ENCODE measurements at regions not wholly inside any gene's neighbourhood (a gene's known extent, or its start where the extent isn't known, plus 50 kb on each side); places are given as distances from the start of the nearest gene placed in this dataset.
"Not testable (repeated sequence)": the region's sequence is repeated elsewhere in the genome, so short reads cannot be mapped to it uniquely, and the experiment has no call there.

GRCh38 chr5:51802551-51803184, 419.4 kb downstream of the ISL1 start:
- WGBS (ENCODE audit: insufficient coverage, low lambda C conversion rate) = 89% methylated on average over 3 of the region's 3 CpGs
- H3K36me3 ChIP-seq (ENCODE audit: control insufficient read depth, insufficient read depth, low read length) = no peaks in the 10 kb centered on the region
- no peak for DNase-seq
- no peak overlapping the region for H3K27ac ChIP-seq (ENCODE audit: low read length)
- H3K9me3 ChIP-seq (ENCODE audit: control insufficient read depth, low read depth, low read length) = no peaks in the 10 kb centered on the region
- H3K27me3 ChIP-seq (ENCODE audit: control insufficient read depth, insufficient read depth, low read length) = no peaks in the 10 kb centered on the region
- no peak overlapping the region for H3K4me3 ChIP-seq (ENCODE audit: low read length)
- H3K4me1 ChIP-seq (ENCODE audit: control insufficient read depth, insufficient read depth, low read length) = no peaks in the 10 kb centered on the region

- 88% methylated on average over 1 of the region's 2 CpGs for WGBS (ENCODE audit: insufficient coverage, low lambda C conversion rate)
- no peak for DNase-seq
- Histone ChIP-seq H3K4me3 (ENCODE audit: low read length) (no peak overlapping the region), H3K27ac (ENCODE audit: low read length) (no peak overlapping the region), H3K27me3 (ENCODE audit: control insufficient read depth, insufficient read depth, low read length) (no peaks in the 10 kb centered on the region), H3K9me3 (ENCODE audit: control insufficient read depth, low read depth, low read length) (no peaks in the 10 kb centered on the region), H3K4me1 (ENCODE audit: control insufficient read depth, insufficient read depth, low read length) (no peaks in the 10 kb centered on the region), H3K36me3 (ENCODE audit: control insufficient read depth, insufficient read depth, low read length) (no peaks in the 10 kb centered on the region)
Observed at GRCh38 chr5:51806677-51807076, 423.4 kb downstream of the ISL1 start.

- 100% methylated on average over 1 of the region's 3 CpGs for WGBS (ENCODE audit: insufficient coverage, low lambda C conversion rate)
- no peaks in the 10 kb centered on the region for H3K27me3 ChIP-seq (ENCODE audit: control insufficient read depth, insufficient read depth, low read length)
- DNase-seq = no peak
Observed at GRCh38 chr5:51810592-51810991, 427.3 kb downstream of the ISL1 start.

GRCh38 chr5:51811883-51812471, 428.7 kb downstream of the ISL1 start:
- Histone ChIP-seq H3K27me3 (ENCODE audit: control insufficient read depth, insufficient read depth, low read length) (no peaks in the 10 kb centered on the region), H3K4me1 (ENCODE audit: control insufficient read depth, insufficient read depth, low read length) (no peaks in the 10 kb centered on the region), H3K4me3 (ENCODE audit: low read length) (no peak overlapping the region), H3K27ac (ENCODE audit: low read length) (no peak overlapping the region), H3K9me3 (ENCODE audit: control insufficient read depth, low read depth, low read length) (no peaks in the 10 kb centered on the region), H3K36me3 (ENCODE audit: control insufficient read depth, insufficient read depth, low read length) (no peaks in the 10 kb centered on the region)
- WGBS (ENCODE audit: insufficient coverage, low lambda C conversion rate) = 85% methylated on average over 2 of the region's 4 CpGs
- DNase-seq = no peak

More at GRCh38 chr5:51810592-51810991, 427.3 kb downstream of the ISL1 start:
- Histone ChIP-seq H3K36me3 (ENCODE audit: control insufficient read depth, insufficient read depth, low read length) (no peaks in the 10 kb centered on the region), H3K9me3 (ENCODE audit: control insufficient read depth, low read depth, low read length) (no peaks in the 10 kb centered on the region), H3K4me3 (ENCODE audit: low read length) (no peak overlapping the region), H3K27ac (ENCODE audit: low read length) (no peak overlapping the region), H3K4me1 (ENCODE audit: control insufficient read depth, insufficient read depth, low read length) (no peaks in the 10 kb centered on the region)

GRCh38 chr5:51814817-51815216, 431.6 kb downstream of the ISL1 start:
- not testable (repeated sequence) for H3K4me3 ChIP-seq (ENCODE audit: low read length); H3K27me3 ChIP-seq (ENCODE audit: control insufficient read depth, insufficient read depth, low read length); H3K9me3 ChIP-seq (ENCODE audit: control insufficient read depth, low read depth, low read length); H3K4me1 ChIP-seq (ENCODE audit: control insufficient read depth, insufficient read depth, low read length); DNase-seq; H3K36me3 ChIP-seq (ENCODE audit: control insufficient read depth, insufficient read depth, low read length); H3K27ac ChIP-seq (ENCODE audit: low read length)
- WGBS (ENCODE audit: insufficient coverage, low lambda C conversion rate) = no CpG with 5 or more reads among the region's 3 CpGs

GRCh38 chr5:51816427-51816826, 433.2 kb downstream of the ISL1 start:
- H3K27me3 ChIP-seq (ENCODE audit: control insufficient read depth, insufficient read depth, low read length) = no peaks in the 10 kb centered on the region
- no peaks in the 10 kb centered on the region for H3K36me3 ChIP-seq (ENCODE audit: control insufficient read depth, insufficient read depth, low read length)
- no peak overlapping the region for H3K4me3 ChIP-seq (ENCODE audit: low read length)
- DNase-seq = no peak
- H3K9me3 ChIP-seq (ENCODE audit: control insufficient read depth, low read depth, low read length) = no peaks in the 10 kb centered on the region
- no peak overlapping the region for H3K27ac ChIP-seq (ENCODE audit: low read length)
- WGBS (ENCODE audit: insufficient coverage, low lambda C conversion rate) = 90% methylated on average over 2 of the region's 2 CpGs
- no peaks in the 10 kb centered on the region for H3K4me1 ChIP-seq (ENCODE audit: control insufficient read depth, insufficient read depth, low read length)

GRCh38 chr5:51821697-51822096, 438.4 kb downstream of the ISL1 start:
- no peaks in the 10 kb centered on the region for H3K36me3 ChIP-seq (ENCODE audit: control insufficient read depth, insufficient read depth, low read length)
- H3K4me3 ChIP-seq (ENCODE audit: low read length) = no peak overlapping the region
- no peak for DNase-seq
- WGBS (ENCODE audit: insufficient coverage, low lambda C conversion rate) = 86% methylated on average over 2 of the region's 3 CpGs
- no peaks in the 10 kb centered on the region for H3K9me3 ChIP-seq (ENCODE audit: control insufficient read depth, low read depth, low read length)
- no peak overlapping the region for H3K27ac ChIP-seq (ENCODE audit: low read length)
- H3K27me3 ChIP-seq (ENCODE audit: control insufficient read depth, insufficient read depth, low read length) = no peaks in the 10 kb centered on the region
- H3K4me1 ChIP-seq (ENCODE audit: control insufficient read depth, insufficient read depth, low read length) = no peaks in the 10 kb centered on the region

- Histone ChIP-seq H3K27ac (ENCODE audit: low read length) (no peak overlapping the region), H3K36me3 (ENCODE audit: control insufficient read depth, insufficient read depth, low read length) (no peaks in the 10 kb centered on the region), H3K4me3 (ENCODE audit: low read length) (no peak overlapping the region), H3K9me3 (ENCODE audit: control insufficient read depth, low read depth, low read length) (no peaks in the 10 kb centered on the region), H3K4me1 (ENCODE audit: control insufficient read depth, insufficient read depth, low read length) (no peaks in the 10 kb centered on the region), H3K27me3 (ENCODE audit: control insufficient read depth, insufficient read depth, low read length) (no peaks in the 10 kb centered on the region)
- WGBS (ENCODE audit: insufficient coverage, low lambda C conversion rate) = no CpG with 5 or more reads among the region's 2 CpGs
- DNase-seq = no peak
Observed at GRCh38 chr5:51829230-51829629, 446.0 kb downstream of the ISL1 start.

GRCh38 chr5:51829691-51830090, 446.4 kb downstream of the ISL1 start:
- no peaks in the 10 kb centered on the region for H3K36me3 ChIP-seq (ENCODE audit: control insufficient read depth, insufficient read depth, low read length)
- H3K27me3 ChIP-seq (ENCODE audit: control insufficient read depth, insufficient read depth, low read length) = no peaks in the 10 kb centered on the region
- no peak for DNase-seq
- no peak overlapping the region for H3K4me3 ChIP-seq (ENCODE audit: low read length)
- no peak overlapping the region for H3K27ac ChIP-seq (ENCODE audit: low read length)
- H3K9me3 ChIP-seq (ENCODE audit: control insufficient read depth, low read depth, low read length) = no peaks in the 10 kb centered on the region
- no peaks in the 10 kb centered on the region for H3K4me1 ChIP-seq (ENCODE audit: control insufficient read depth, insufficient read depth, low read length)

- Histone ChIP-seq H3K27me3 (ENCODE audit: control insufficient read depth, insufficient read depth, low read length) (no peaks in the 10 kb centered on the region), H3K27ac (ENCODE audit: low read length) (no peak overlapping the region), H3K9me3 (ENCODE audit: control insufficient read depth, low read depth, low read length) (no peaks in the 10 kb centered on the region), H3K4me3 (ENCODE audit: low read length) (no peak overlapping the region), H3K36me3 (ENCODE audit: control insufficient read depth, insufficient read depth, low read length) (no peaks in the 10 kb centered on the region), H3K4me1 (ENCODE audit: control insufficient read depth, insufficient read depth, low read length) (no peaks in the 10 kb centered on the region)
- 83% methylated on average over 4 of the region's 5 CpGs for WGBS (ENCODE audit: insufficient coverage, low lambda C conversion rate)
- no peak for DNase-seq
Observed at GRCh38 chr5:51832934-51833470, 449.8 kb downstream of the ISL1 start.

GRCh38 chr5:51838459-51838858, 455.2 kb downstream of the ISL1 start:
- no peaks in the 10 kb centered on the region for H3K36me3 ChIP-seq (ENCODE audit: control insufficient read depth, insufficient read depth, low read length)
- H3K4me1 ChIP-seq (ENCODE audit: control insufficient read depth, insufficient read depth, low read length) = no peaks in the 10 kb centered on the region
- no peak overlapping the region for H3K27ac ChIP-seq (ENCODE audit: low read length)
- DNase-seq = no peak
- H3K27me3 ChIP-seq (ENCODE audit: control insufficient read depth, insufficient read depth, low read length) = no peaks in the 10 kb centered on the region
- H3K9me3 ChIP-seq (ENCODE audit: control insufficient read depth, low read depth, low read length) = no peaks in the 10 kb centered on the region
- no peak overlapping the region for H3K4me3 ChIP-seq (ENCODE audit: low read length)
- no CpG with 5 or more reads among the region's 2 CpGs for WGBS (ENCODE audit: insufficient coverage, low lambda C conversion rate)
